HL-60 (cell line): ENCODE measurements at regions not wholly inside any gene's neighbourhood (a gene's known extent, or its start where the extent isn't known, plus 50 kb on each side); places are given as distances from the start of the nearest gene placed in this dataset.

Experiments
- CTCF ChIP-seq: IDR thresholded peaks from one replicate; pipeline ENCODE4 v1.5.1; 2011; ENCODE audit warnings: low read length, control low read depth, inconsistent platforms; ENCODE audit not compliant: insufficient read depth
- GABPA ChIP-seq: IDR thresholded peaks from 2 replicates; pipeline ENCODE4 v1.6.1; 2012; ENCODE audit warnings: low read depth
- POLR2AphosphoS5 ChIP-seq: IDR thresholded peaks from 2 replicates; pipeline ENCODE4 v1.6.1; 2012; ENCODE audit warnings: low read depth
- REST ChIP-seq: IDR thresholded peaks from 2 replicates; pipeline ENCODE4 v1.6.1; 2012; ENCODE audit warnings: low read depth; ENCODE audit not compliant: insufficient replicate concordance

GRCh38 chr1:207971331-207972219 lies 60.6 kb upstream of the CD34 start:
- no peak for TF ChIP-seq CTCF
- no peak for TF ChIP-seq REST
- no peak for TF ChIP-seq POLR2AphosphoS5
- TF ChIP-seq GABPA: no peak
